ENCODE measurements at regions not wholly inside any gene's neighbourhood (a gene's known extent, or its start where the extent isn't known, plus 50 kb on each side); places are given as distances from the start of the nearest gene placed in this dataset.

DNA sequence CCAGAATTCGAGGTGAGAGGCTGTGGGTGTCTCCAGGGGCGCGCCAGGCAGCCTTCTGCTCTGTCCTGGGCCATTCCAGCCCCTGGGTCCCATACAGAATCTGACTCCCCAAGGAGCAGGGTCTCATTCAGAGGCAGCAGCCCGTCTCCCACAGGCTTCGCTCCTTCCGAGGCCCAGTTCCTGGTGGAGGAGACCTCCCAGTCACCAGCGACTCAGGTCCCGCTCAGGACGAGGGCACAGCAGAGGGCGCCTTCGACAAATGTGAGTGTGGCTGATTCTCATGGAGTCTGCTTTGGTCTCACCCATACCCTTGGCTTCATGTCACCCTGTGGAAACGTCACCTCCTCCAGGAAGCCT is 81.8 kb upstream of the GPR26 start:
- intact Hi-C loops (cut with DNase I; ENCODE audit: low total_unique reads) = no loop called here
- Histone ChIP-seq H3K4me1 (peaks cover 0 to 13% (median 9%) of the 10 kb centered on the region in 4 donors), H3K36me3 (no peaks in the 10 kb centered on the region), H3K27ac (no peak overlapping the region), H3K4me3 (no peak overlapping the region), H3K9me3 (no peaks in the 10 kb centered on the region), H3K27me3 (peaks cover 0 to 25% of the 10 kb centered on the region in 2 donors)
- no peak for DNase-seq
- no peak for TF ChIP-seq CTCF (IDR thresholded peaks at IDR 0.05)

GRCh38 chr10:123585477-123586445 is 80.4 kb upstream of the GPR26 start:
- intact Hi-C loops (cut with DNase I; ENCODE audit: low total_unique reads) = no loop called here
- H3K36me3 ChIP-seq = no peaks in the 10 kb centered on the region
- no peak for TF ChIP-seq CTCF (IDR thresholded peaks at IDR 0.05)
- H3K4me3 ChIP-seq = no peak overlapping the region
- H3K4me1 ChIP-seq = peaks cover 0 to 13% (median 9%) of the 10 kb centered on the region in 4 donors
- DNase-seq = no peak
- no peak overlapping the region for H3K27ac ChIP-seq
- H3K27me3 ChIP-seq = peaks cover 0 to 11% of the 10 kb centered on the region in 2 donors
- H3K9me3 ChIP-seq = no peaks in the 10 kb centered on the region

DNA sequence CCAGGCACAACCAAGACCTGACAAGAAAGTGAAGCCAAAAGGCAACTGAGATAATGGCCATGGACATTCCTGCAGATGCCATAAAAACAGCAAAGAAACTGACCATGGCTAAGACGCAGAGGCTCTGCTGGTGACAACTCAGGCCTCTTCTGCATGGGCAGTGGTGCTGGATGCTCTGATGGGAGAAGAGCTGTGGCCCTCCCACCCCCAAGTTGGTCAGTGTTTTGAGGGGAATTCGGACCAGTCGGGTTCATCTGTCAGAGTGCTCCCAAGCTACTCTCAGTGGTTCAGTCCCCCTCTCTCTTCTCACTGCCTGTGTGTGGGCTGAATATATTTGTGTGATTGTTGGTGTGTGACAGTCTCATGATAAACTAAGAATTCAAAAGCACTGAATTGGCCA is 79.0 kb upstream of the GPR26 start:
- Histone ChIP-seq H3K9me3 (peaks cover 0 to 2% (median 0%) of the 10 kb centered on the region in 3 donors), H3K27ac (no peak overlapping the region), H3K36me3 (no peaks in the 10 kb centered on the region), H3K4me3 (no peak overlapping the region), H3K4me1 (peaks cover 0 to 13% (median 7%) of the 10 kb centered on the region in 4 donors), H3K27me3 (no peaks in the 10 kb centered on the region)
- no peak for DNase-seq
- TF ChIP-seq CTCF (IDR thresholded peaks at IDR 0.05) = no peak
- intact Hi-C loops (cut with DNase I; ENCODE audit: low total_unique reads) = no loop called here

GRCh38 chr10:123588386-123588914 is 77.7 kb upstream of the GPR26 start:
- Histone ChIP-seq H3K27ac (no peak overlapping the region), H3K4me1 (peaks cover 0 to 10% (median 5%) of the 10 kb centered on the region in 4 donors), H3K27me3 (no peaks in the 10 kb centered on the region), H3K36me3 (peaks cover 0 to 7% (median 0%) of the 10 kb centered on the region in 3 donors), H3K4me3 (no peak overlapping the region), H3K9me3 (peaks cover 0 to 7% (median 0%) of the 10 kb centered on the region in 3 donors)
- TF ChIP-seq CTCF (IDR thresholded peaks at IDR 0.05) = no peak
- no peak for DNase-seq
- intact Hi-C loops (cut with DNase I; ENCODE audit: low total_unique reads) = no loop called here

GRCh38 chr10:123595661-123596060 is 70.5 kb upstream of the GPR26 start:
- H3K36me3 ChIP-seq = peaks cover 0 to 7% (median 0%) of the 10 kb centered on the region in 3 donors
- intact Hi-C loops (cut with DNase I; ENCODE audit: low total_unique reads) = no loop called here

More at GRCh38 chr10:123595661-123596060, 70.5 kb upstream of the GPR26 start:
- Histone ChIP-seq H3K4me3 (no peak overlapping the region), H3K4me1 (no peaks in the 10 kb centered on the region), H3K27ac (no peak overlapping the region), H3K27me3 (no peaks in the 10 kb centered on the region), H3K9me3 (peaks cover 0 to 7% (median 0%) of the 10 kb centered on the region in 3 donors)
- TF ChIP-seq CTCF (IDR thresholded peaks at IDR 0.05) = no peak
- DNase-seq = no peak

Data from tibial artery (tissue), 4 donors.